IMR-90 (cell line): ENCODE measurements at regions not wholly inside any gene's neighbourhood (a gene's known extent, or its start where the extent isn't known, plus 50 kb on each side); places are given as distances from the start of the nearest gene placed in this dataset.

Source experiments
- ATAC-seq: fragments of 200-7000 bp; cut with Tn5 transposase; 2 replicates; pipeline ENCODE4 v1.9.1; 2020; ENCODE audit warnings: low read depth, mild to moderate bottlenecking, moderate library complexity
- BruUV-seq: library from RNA; stranded (reverse); fragments of 400-500 nt; replicated peaks from 2 replicates; lab custom pipeline; 2021; lab: Mats Ljungman, UMichigan
- CTCF ChIA-PET: fragments of 300-600 bp; formaldehyde crosslinking; extraction: SDS; loops from one replicate; lab custom pipeline; 2021; ENCODE audit warnings: antibody characterized with exemption; lab: Yijun Ruan, JAX
- POLR2A ChIA-PET: fragments of 300-600 bp; sonication (Branson Sonifier 250); formaldehyde crosslinking; loops from one replicate; lab custom pipeline; 2022; ENCODE audit warnings: antibody characterized with exemption; ENCODE audit not compliant: unreplicated experiment; lab: Charles Lee
- DNase-seq: peaks from one replicate; pipeline ENCODE4 v3.0.0; 2013
- H2AFZ ChIP-seq: replicated peaks from 2 replicates; pipeline ENCODE3; 2013; ENCODE audit warnings: low read length, mild to moderate bottlenecking; ENCODE audit not compliant: poor library complexity
- H2AK5ac ChIP-seq: 2 replicates; pipeline ENCODE4 v1.6.1; 2013; ENCODE audit warnings: low read depth, low read length, inconsistent platforms
- H2AK9ac ChIP-seq: replicated peaks from 2 replicates; pipeline ENCODE3; 2013; ENCODE audit warnings: mild to moderate bottlenecking, low read depth, low read length, moderate library complexity; ENCODE audit not compliant: poor library complexity
- H2BK120ac ChIP-seq: 2 replicates; pipeline ENCODE4 v1.6.1; 2013; ENCODE audit warnings: low read depth, low read length, inconsistent platforms
- H2BK15ac ChIP-seq: 3 replicates; pipeline ENCODE4 v1.6.1; 2013; ENCODE audit warnings: low read depth, low read length, inconsistent platforms
- H2BK20ac ChIP-seq: 2 replicates; pipeline ENCODE4 v1.6.1; 2013; ENCODE audit warnings: low read depth, mild to moderate bottlenecking, inconsistent platforms, low read length, moderate library complexity
- H2BK5ac ChIP-seq: 2 replicates; pipeline ENCODE4 v1.6.1; 2013; ENCODE audit warnings: mild to moderate bottlenecking, low read depth, low read length, inconsistent platforms; ENCODE audit not compliant: poor library complexity, severe bottlenecking
- H3K14ac ChIP-seq: replicated peaks from 2 replicates; pipeline ENCODE4 v1.6.1; 2013; ENCODE audit warnings: low read depth, low read length, inconsistent platforms
- H3K18ac ChIP-seq: 2 replicates; pipeline ENCODE4 v1.6.1; 2013; ENCODE audit warnings: low read depth, low read length, control low read depth
- H3K23ac ChIP-seq: 2 replicates; pipeline ENCODE4 v1.6.1; 2013; ENCODE audit warnings: low read depth, low read length, inconsistent platforms
- H3K27ac ChIP-seq: 2 replicates; pipeline ENCODE4 v1.5.1; 2013; ENCODE audit warnings: mild to moderate bottlenecking, control low read depth, low read length; ENCODE audit not compliant: insufficient read depth
- H3K27me3 ChIP-seq: 2 replicates; pipeline ENCODE4 v1.6.1; 2013; ENCODE audit warnings: low read length; ENCODE audit not compliant: control insufficient read depth, insufficient read depth
- H3K36me3 ChIP-seq: 2 replicates; pipeline ENCODE4 v1.6.1; 2013; ENCODE audit warnings: low read length, mixed read lengths; ENCODE audit not compliant: control insufficient read depth, insufficient read depth
- H3K4ac ChIP-seq: 2 replicates; pipeline ENCODE4 v1.6.1; 2013; ENCODE audit warnings: low read depth, low read length, inconsistent platforms
- H3K4me1 ChIP-seq: 2 replicates; pipeline ENCODE4 v1.6.1; 2013; ENCODE audit warnings: low read length, mixed read lengths; ENCODE audit not compliant: control insufficient read depth, insufficient read depth
- H3K4me2 ChIP-seq: 2 replicates; pipeline ENCODE4 v1.6.1; 2013; ENCODE audit warnings: low read depth, mild to moderate bottlenecking, control low read depth, low read length, moderate library complexity
- H3K4me3 ChIP-seq: 2 replicates; pipeline ENCODE4 v1.5.1; 2013; ENCODE audit warnings: low read depth, mild to moderate bottlenecking, control low read depth, low read length, moderate library complexity; ENCODE audit not compliant: insufficient read depth
- H3K56ac ChIP-seq: 2 replicates; pipeline ENCODE4 v1.6.1; 2013; ENCODE audit warnings: low read length, inconsistent platforms; ENCODE audit not compliant: insufficient read depth; ENCODE audit errors: extremely low read depth
- H3K79me1 ChIP-seq, 2 experiments: 2 replicates each; pipeline ENCODE4 v1.6.1; 2013; ENCODE audit warnings: low read length in 2 of 2, inconsistent platforms in 1 of 2, low read depth in 1 of 2
- H3K9ac ChIP-seq: 2 replicates; pipeline ENCODE4 v1.6.1; 2013; ENCODE audit warnings: low read depth, low read length, control low read depth
- H3K9me1 ChIP-seq: 2 replicates; pipeline ENCODE4 v1.6.1; 2013; ENCODE audit warnings: low read length, inconsistent platforms; ENCODE audit not compliant: insufficient read depth
- H3K9me3 ChIP-seq: 2 replicates; pipeline ENCODE4 v1.6.1; 2013; ENCODE audit warnings: low read length; ENCODE audit not compliant: control insufficient read depth, insufficient read depth
- H4K20me1 ChIP-seq: 2 replicates; pipeline ENCODE4 v1.6.1; 2013; ENCODE audit warnings: low read length, inconsistent platforms; ENCODE audit not compliant: insufficient read depth
- H4K5ac ChIP-seq: 2 replicates; pipeline ENCODE4 v1.6.1; 2013; ENCODE audit warnings: mild to moderate bottlenecking, low read depth, low read length, control low read depth
- H4K8ac ChIP-seq, 2 experiments: 2 replicates each; pipeline ENCODE4 v1.6.1; 2013; ENCODE audit warnings: low read depth in 2 of 2, low read length in 2 of 2, control low read depth in 1 of 2, inconsistent platforms in 1 of 2
- H4K91ac ChIP-seq: 2 replicates; pipeline ENCODE4 v1.6.1; 2013; ENCODE audit warnings: low read depth, low read length, inconsistent platforms; ENCODE audit not compliant: insufficient read depth
- CEBPB ChIP-seq: IDR thresholded peaks from 2 replicates; pipeline ENCODE4 v1.6.1; 2012; ENCODE audit warnings: low read depth, low read length, improper control_type of control experiment
- MAZ ChIP-seq: IDR thresholded peaks from 2 replicates; pipeline ENCODE4 v1.6.1; 2012; ENCODE audit warnings: low read depth, mild to moderate bottlenecking, low read length, improper control_type of control experiment, moderate library complexity, borderline replicate concordance
- POLR2A ChIP-seq: IDR thresholded peaks from 2 replicates; pipeline ENCODE4 v1.6.1; 2012; ENCODE audit warnings: mild to moderate bottlenecking, low read depth, low read length
- RFX5 ChIP-seq: IDR thresholded peaks from 2 replicates; pipeline ENCODE4 v1.8.0; 2012; ENCODE audit warnings: low read depth, mild to moderate bottlenecking, low read length, moderate library complexity
- WGBS, 2 experiments: methylation state at CpG; one replicate each; pipeline versions ENCODE4 v1.1.5 to v1.1.7; 2013; ENCODE audit warnings: missing lambda C conversion rate in 2 of 2; ENCODE audit not compliant: insufficient read length in 1 of 2; ENCODE audit errors: extremely low coverage in 2 of 2; 5-methylcytosine and 5-hydroxymethylcytosine counted together
- dilution Hi-C: fragments of 300-500 bp; cut with HindIII; formaldehyde crosslinking; loops from one replicate; pipeline ENCODE4 v1.14.3; 2018; ENCODE audit warnings: low sequenced_read_pairs; ENCODE audit not compliant: unreplicated experiment
- in situ Hi-C: fragments of 300-500 bp; cut with MboI; formaldehyde crosslinking; loops from 3 replicates; pipeline ENCODE4 v1.14.3; 2019; ENCODE audit warnings: low sequenced_read_pairs, inconsistent platforms, mixed read lengths
- intact Hi-C: fragments of 100-400 bp; cut with micrococcal nuclease; formaldehyde crosslinking; loops from 2 replicates; pipeline ENCODE4 v1.10.0; 2022

DNA sequence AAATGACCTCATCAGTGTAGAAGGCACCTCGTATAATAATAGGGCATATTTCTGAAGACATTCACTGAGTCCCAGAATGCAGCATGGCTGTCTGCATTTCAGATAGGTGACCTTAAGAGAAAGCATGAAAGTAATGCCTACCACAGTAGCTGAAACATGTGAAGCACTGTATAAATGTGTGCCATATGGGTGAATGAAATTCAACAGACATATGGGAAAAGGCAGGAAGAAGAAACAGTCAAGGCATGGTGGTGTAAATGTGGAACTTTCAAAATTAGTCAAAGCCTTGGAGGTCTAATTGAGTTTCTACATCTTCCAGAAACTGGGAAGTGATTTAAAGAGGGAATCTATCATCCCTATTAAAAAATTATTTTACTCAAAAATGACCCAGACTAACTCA is 698.2 kb upstream of the GOT2 start:
- Histone ChIP-seq H3K79me1 (no peaks in the 10 kb centered on the region), H2BK120ac (no peak overlapping the region), H2BK20ac (no peak overlapping the region), H3K9me3 (no peaks in the 10 kb centered on the region), H2AFZ (no peak overlapping the region), H2BK15ac (no peak overlapping the region), H2AK9ac (no peak overlapping the region), H4K8ac (no peak overlapping the region), H3K27ac (no peak overlapping the region), H3K9ac (no peak overlapping the region), H4K91ac (no peak overlapping the region), H3K4me1 (no peaks in the 10 kb centered on the region), H3K14ac (no peak overlapping the region), H2BK5ac (no peak overlapping the region), H3K56ac (no peak overlapping the region), H3K9me1 (no peaks in the 10 kb centered on the region), H4K5ac (no peak overlapping the region), H4K20me1 (no peaks in the 10 kb centered on the region), H3K36me3 (no peaks in the 10 kb centered on the region), H3K23ac (no peak overlapping the region), H2AK5ac (no peak overlapping the region), H3K4me2 (no peak overlapping the region), H3K4me3 (no peak overlapping the region), H3K18ac (no peak overlapping the region), H3K4ac (no peak overlapping the region), H3K27me3 (no peaks in the 10 kb centered on the region)
- intact Hi-C loops = no loop called here
- TF ChIP-seq POLR2A (no peak), RFX5 (no peak), CEBPB (no peak), MAZ (no peak)
- dilution Hi-C loops = no loop called here
- DNase-seq (no peak), ATAC-seq (no peak)
- ChIA-PET POLR2A (no interaction called here), CTCF (no interaction called here)
- no CpG with 5 or more reads among the region's 1 CpG for WGBS, 2 experiments
- in situ Hi-C loops = no loop called here
- no TSS peak for BruUV-seq
